ENCODE measurements at regions not wholly inside any gene's neighbourhood (a gene's known extent, or its start where the extent isn't known, plus 50 kb on each side); places are given as distances from the start of the nearest gene placed in this dataset.

DNA sequence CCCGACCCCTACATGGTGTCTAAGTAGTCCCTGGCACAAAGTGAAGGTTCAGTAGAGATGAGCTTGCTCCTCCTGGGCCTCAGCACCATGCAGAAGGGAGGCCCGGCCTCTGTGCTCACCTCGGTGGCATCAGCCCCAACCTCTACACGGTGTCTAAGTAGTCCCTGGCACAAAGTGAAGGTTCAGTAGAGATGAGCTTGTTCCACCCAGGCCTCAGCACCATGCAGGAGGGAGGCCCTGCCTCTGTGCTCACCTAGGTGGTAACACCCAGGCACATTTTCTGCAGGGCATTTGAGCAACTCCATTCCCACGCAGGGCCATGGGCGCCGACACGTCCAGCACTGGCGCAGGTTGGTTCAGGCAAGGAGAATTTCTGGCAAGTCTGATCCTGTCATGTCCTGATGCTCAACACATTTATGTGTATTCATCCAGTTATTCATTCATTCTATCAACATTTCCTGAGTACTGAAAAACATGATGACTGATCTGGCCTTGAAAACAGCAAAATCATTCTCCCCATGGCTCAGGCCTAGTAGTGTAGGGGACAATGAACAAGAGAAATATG is 408.2 kb upstream of the MYT1L start:
- DNase-seq (ENCODE audit: low spot score in 2 of 2) (no peak), ATAC-seq (replicated peaks; ENCODE audit: extremely low read depth, poor library complexity, severe bottlenecking) (no peak)
- H3K4me3 Mint-ChIP-seq = no peak overlapping the region
- no peak overlapping the region for H3K27ac Mint-ChIP-seq (ENCODE audit: low read depth)
- peaks cover 12% of the 10 kb centered on the region for H3K9me3 Mint-ChIP-seq
- H3K36me3 Mint-ChIP-seq (ENCODE audit: insufficient read depth) = no peaks in the 10 kb centered on the region
- H3K4me1 Mint-ChIP-seq = no peaks in the 10 kb centered on the region
- peaks cover 10% of the 10 kb centered on the region for H3K27me3 Mint-ChIP-seq

DNA sequence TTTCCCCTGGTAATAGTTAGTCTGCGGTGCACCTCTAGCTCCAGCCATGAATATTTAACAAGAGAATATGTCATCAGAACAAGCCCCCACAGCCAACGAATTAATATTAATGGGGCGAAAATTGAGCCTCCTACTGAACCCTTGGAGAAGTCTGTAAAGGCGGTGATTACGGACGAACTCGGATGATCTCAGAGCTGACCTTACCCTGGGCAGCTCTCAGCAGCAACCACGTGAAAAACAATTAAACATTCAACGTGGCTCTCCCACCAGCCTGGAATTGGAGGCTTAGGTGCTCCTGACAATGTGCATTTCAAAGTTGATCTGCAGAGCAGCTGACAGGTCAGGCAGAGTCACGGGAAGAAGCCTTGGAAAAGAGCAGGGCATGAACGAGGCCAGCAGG is 407.6 kb upstream of the MYT1L start:
- Mint-ChIP-seq H3K27ac (ENCODE audit: low read depth) (no peak overlapping the region), H3K4me1 (no peaks in the 10 kb centered on the region), H3K9me3 (peaks cover 12% of the 10 kb centered on the region), H3K4me3 (no peak overlapping the region), H3K36me3 (ENCODE audit: insufficient read depth) (no peaks in the 10 kb centered on the region), H3K27me3 (peaks cover 10% of the 10 kb centered on the region)
- ATAC-seq (replicated peaks; ENCODE audit: extremely low read depth, poor library complexity, severe bottlenecking) (no peak), DNase-seq (ENCODE audit: low spot score in 2 of 2) (no peak)

DNA sequence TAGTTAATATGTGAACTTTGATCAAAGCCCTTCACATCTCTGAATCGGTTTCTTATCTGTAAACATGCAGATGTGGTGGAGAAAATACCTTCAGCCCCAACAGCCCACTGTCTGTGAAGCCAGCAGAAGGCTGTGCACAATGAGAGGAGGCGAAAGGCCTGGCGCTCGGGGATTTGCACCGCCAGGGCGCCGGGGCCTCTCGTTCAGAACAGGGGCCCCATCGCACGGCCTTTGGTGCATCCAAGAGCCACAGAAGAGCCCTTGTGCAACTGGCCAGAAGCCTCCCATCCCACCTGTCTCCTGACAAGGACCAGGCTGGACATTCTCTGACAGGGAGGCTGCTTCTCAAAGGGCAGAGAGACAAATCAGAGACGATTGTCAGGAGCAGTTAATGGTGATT is 407.2 kb upstream of the MYT1L start:
- Mint-ChIP-seq H3K9me3 (peaks cover 12% of the 10 kb centered on the region), H3K4me1 (no peaks in the 10 kb centered on the region), H3K4me3 (no peak overlapping the region), H3K27me3 (peaks cover 10% of the 10 kb centered on the region), H3K36me3 (ENCODE audit: insufficient read depth) (no peaks in the 10 kb centered on the region), H3K27ac (ENCODE audit: low read depth) (no peak overlapping the region)
- DNase-seq (ENCODE audit: low spot score in 2 of 2) (no peak), ATAC-seq (replicated peaks; ENCODE audit: extremely low read depth, poor library complexity, severe bottlenecking) (no peak)

DNA sequence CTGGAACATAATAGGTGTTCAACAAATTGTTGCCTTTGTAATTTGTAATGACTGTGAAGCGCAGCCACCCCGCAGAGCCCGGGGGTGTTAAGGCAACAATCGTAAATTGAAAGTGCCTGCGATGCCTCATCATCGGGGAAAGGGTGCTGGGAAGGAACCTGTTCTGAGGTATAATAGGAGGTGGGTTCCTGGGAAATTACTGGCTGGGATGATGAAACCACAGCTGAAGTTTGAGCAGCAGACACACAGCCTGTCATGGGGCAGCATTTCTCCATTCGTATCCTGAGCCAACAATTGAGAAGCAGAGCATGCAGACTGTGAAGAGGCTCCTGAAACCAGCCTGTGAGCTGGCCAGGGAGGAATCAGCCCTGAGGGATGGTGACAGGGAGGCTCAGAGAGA is 404.0 kb upstream of the MYT1L start:
- Mint-ChIP-seq H3K36me3 (ENCODE audit: insufficient read depth) (no peaks in the 10 kb centered on the region), H3K27ac (ENCODE audit: low read depth) (no peak overlapping the region), H3K4me1 (no peaks in the 10 kb centered on the region), H3K27me3 (peaks cover 10% of the 10 kb centered on the region), H3K4me3 (no peak overlapping the region), H3K9me3 (peaks cover 6% of the 10 kb centered on the region)
- ATAC-seq (replicated peaks; ENCODE audit: extremely low read depth, poor library complexity, severe bottlenecking) (no peak), DNase-seq (ENCODE audit: low spot score in 2 of 2) (no peak)

DNA sequence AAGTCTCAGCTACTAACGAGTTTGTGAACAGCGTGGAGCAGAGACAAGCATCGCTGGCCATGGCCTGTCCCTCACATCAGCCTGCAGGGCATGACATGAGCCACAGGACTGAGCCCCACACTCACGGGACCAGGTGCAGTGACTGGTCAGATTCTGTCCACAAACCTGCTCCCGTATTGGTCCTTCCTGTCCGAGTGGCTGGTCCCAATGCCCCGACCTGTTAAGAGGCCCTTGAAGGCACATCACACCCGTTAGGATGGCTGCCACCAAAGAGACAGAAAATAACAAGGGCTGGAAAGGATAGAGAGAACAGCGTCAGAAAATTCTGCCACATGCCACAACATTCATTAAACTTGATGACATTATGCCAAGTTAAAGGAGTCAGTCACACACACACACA is 403.2 kb upstream of the MYT1L start:
- ATAC-seq (replicated peaks; ENCODE audit: extremely low read depth, poor library complexity, severe bottlenecking) = no peak

DNA sequence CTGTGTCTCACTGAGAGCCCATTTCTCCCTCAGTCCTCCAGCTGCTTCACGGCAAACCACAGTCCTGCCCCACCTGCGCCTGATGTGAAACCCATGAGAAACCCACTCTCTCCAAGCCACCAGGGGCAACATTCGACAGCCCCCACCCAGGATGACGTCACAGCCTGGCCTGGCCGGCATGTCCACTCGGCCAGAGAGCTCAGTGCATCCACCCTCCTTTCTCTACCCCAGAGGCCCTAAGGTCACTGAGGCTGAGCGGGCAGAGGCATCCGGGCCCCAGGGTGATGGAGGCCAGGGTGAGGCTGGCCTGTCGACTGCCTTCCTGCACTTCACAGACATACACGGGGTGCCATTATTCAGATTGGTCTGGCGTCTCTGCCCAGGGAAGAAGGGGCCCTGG is 402.7 kb upstream of the MYT1L start:
- peaks cover 10% of the 10 kb centered on the region for H3K27me3 Mint-ChIP-seq
- no peak overlapping the region for H3K27ac Mint-ChIP-seq (ENCODE audit: low read depth)
- H3K36me3 Mint-ChIP-seq (ENCODE audit: insufficient read depth) = no peaks in the 10 kb centered on the region
- DNase-seq (ENCODE audit: low spot score in 2 of 2) (no peak), ATAC-seq (replicated peaks; ENCODE audit: extremely low read depth, poor library complexity, severe bottlenecking) (no peak)
- no peaks in the 10 kb centered on the region for H3K4me1 Mint-ChIP-seq
- H3K4me3 Mint-ChIP-seq = no peak overlapping the region
- H3K9me3 Mint-ChIP-seq = no peaks in the 10 kb centered on the region

More for the DNA sequence above, 403.2 kb upstream of the MYT1L start:
- Mint-ChIP-seq H3K27me3 (peaks cover 10% of the 10 kb centered on the region), H3K4me1 (no peaks in the 10 kb centered on the region), H3K9me3 (no peaks in the 10 kb centered on the region), H3K27ac (ENCODE audit: low read depth) (no peak overlapping the region), H3K4me3 (no peak overlapping the region), H3K36me3 (ENCODE audit: insufficient read depth) (no peaks in the 10 kb centered on the region)
- no peak for DNase-seq (ENCODE audit: low spot score in 2 of 2)

DNA sequence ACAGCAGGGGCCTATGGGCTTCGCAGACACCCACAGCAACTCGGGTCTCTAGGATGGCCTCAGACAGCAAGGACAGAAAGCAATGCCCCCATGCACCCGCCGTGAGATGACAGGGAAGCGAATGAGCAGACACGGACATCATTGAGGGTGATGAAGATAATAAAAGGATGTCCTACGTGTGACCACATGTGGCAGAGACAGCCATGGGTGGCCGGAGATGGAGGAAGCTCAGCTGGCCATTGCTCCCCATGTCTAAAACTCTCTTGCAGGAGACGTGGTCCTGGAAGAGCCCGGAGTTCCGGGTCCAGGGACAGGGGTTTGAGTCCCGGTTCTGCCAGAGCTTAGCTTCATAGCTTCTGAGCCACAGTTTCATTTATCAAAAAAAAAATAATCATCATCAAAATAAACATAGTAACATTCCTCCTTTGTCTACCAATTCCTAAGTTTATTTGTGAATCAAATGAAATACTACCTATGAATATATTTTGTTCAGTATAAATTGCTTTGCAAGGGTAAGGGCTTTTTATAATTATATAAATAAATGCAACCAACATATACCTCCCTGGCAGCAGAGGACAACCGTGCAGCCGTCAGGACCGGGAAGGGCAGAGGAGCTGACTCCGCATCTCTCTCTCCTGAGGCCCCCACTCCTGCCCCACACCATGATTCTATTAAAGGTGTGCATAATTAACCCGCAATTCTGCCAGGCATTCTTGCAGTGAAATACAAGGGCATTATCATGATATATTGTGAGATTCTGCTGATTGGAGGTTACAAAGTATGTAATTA is 401.4 kb upstream of the MYT1L start:
- H3K27ac Mint-ChIP-seq (ENCODE audit: low read depth) = no peak overlapping the region
- H3K4me1 Mint-ChIP-seq = no peaks in the 10 kb centered on the region
- no peak for DNase-seq (ENCODE audit: low spot score in 2 of 2)

DNA sequence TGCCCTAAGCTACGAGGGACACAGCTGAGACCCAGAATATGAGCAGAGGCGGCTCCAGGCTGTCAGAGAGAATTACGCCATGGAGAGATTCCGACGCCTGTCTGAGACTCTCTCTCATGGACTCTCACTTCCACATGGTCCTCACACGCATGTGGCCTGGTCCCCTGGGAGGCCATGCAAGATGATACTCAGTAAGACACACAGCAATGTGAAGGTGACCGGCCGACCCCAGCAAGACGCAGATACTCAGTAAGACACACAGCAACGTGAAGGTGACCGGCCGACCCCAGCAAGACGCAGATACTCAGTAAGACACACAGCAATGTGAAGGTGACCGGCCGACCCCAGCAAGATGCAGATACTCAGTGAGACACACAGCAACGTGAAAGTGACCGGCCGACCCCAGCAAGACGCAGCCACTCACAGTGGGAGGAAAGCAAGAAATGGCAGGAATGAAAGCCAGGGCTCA is 400.8 kb upstream of the MYT1L start:
- ATAC-seq (replicated peaks; ENCODE audit: extremely low read depth, poor library complexity, severe bottlenecking) (no peak), DNase-seq (ENCODE audit: low spot score in 2 of 2) (no peak)
- Mint-ChIP-seq H3K27me3 (peaks cover 10% of the 10 kb centered on the region), H3K4me1 (no peaks in the 10 kb centered on the region), H3K9me3 (no peaks in the 10 kb centered on the region), H3K4me3 (no peak overlapping the region), H3K27ac (ENCODE audit: low read depth) (no peak overlapping the region), H3K36me3 (ENCODE audit: insufficient read depth) (no peaks in the 10 kb centered on the region)

More for the DNA sequence above, 401.4 kb upstream of the MYT1L start:
- peaks cover 10% of the 10 kb centered on the region for H3K27me3 Mint-ChIP-seq
- no peak overlapping the region for H3K4me3 Mint-ChIP-seq
- H3K36me3 Mint-ChIP-seq (ENCODE audit: insufficient read depth) = no peaks in the 10 kb centered on the region
- no peaks in the 10 kb centered on the region for H3K9me3 Mint-ChIP-seq
- no peak for ATAC-seq (replicated peaks; ENCODE audit: extremely low read depth, poor library complexity, severe bottlenecking)

DNA sequence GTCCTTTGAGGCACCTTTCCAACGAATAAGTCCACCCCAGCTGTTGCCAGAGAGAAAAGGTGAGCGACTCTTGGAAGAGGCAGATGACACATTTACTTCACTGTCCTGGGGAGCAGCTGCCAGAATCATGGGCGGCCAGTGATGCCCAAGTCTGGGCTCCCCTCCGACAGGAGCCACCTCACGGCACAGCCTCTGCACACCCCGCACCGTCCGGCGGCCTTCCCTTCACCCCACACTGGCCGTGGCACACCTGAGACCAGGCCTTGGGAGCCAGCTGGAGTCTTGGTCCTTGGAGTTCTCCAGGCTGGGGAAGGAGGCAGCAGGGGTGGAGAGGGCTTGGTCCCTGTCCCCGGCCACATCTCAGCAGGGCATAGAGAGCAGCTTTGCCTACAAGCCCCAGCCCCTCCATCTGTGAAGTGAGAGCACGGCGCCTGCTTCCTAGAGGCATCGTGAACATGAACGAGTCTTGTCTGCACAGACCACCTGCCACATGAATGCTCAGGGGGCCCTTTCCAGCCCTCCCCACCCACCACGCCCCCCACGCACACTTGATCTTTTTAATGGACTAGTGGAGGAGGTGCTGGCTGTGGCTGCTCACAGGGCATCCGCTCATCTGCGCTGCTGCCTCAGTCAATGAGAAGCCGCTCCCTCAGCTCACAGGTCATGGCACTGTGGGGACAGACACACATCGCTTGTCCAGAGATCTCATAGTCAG is 400.2 kb upstream of the MYT1L start:
- H3K27ac Mint-ChIP-seq (ENCODE audit: low read depth) = no peak overlapping the region
- ATAC-seq (replicated peaks; ENCODE audit: extremely low read depth, poor library complexity, severe bottlenecking) (no peak), DNase-seq (ENCODE audit: low spot score in 2 of 2) (no peak)
- H3K9me3 Mint-ChIP-seq = no peaks in the 10 kb centered on the region
- H3K4me3 Mint-ChIP-seq = no peak overlapping the region
- H3K4me1 Mint-ChIP-seq = no peaks in the 10 kb centered on the region
- peaks cover 10% of the 10 kb centered on the region for H3K27me3 Mint-ChIP-seq
- H3K36me3 Mint-ChIP-seq (ENCODE audit: insufficient read depth) = no peaks in the 10 kb centered on the region

DNA sequence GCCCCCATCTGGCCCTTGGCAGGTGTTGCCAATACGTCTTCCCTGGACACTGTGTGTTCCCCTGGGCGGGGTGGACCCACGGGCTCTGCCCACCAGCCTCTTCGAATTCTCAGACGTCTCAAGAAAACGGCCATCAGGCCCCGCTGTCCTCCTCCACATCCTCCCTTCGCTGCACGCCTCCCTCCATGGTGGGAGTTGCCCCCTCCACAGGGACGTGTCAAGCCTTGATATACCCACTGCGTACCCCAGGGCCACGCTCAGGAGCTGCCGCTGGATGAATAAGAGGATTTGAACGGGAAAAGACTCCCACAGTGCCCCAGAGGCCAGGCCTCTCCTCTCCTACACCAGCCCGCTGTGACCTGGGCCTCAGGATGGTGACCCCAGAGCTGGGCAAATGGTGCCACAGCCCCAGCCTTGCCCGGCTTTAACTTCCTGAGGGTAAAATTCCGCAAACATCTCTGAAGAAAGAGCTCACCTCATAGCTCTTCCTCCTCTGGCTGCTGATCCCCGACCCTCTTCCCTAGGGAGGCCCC is 399.3 kb upstream of the MYT1L start:
- DNase-seq (ENCODE audit: low spot score in 2 of 2) = no peak
- H3K4me1 Mint-ChIP-seq = no peaks in the 10 kb centered on the region
- no peaks in the 10 kb centered on the region for H3K9me3 Mint-ChIP-seq
- peaks cover 7% of the 10 kb centered on the region for H3K27me3 Mint-ChIP-seq
- ATAC-seq (replicated peaks; ENCODE audit: extremely low read depth, poor library complexity, severe bottlenecking) = no peak
- H3K4me3 Mint-ChIP-seq = no peak overlapping the region
- no peaks in the 10 kb centered on the region for H3K36me3 Mint-ChIP-seq (ENCODE audit: insufficient read depth)
- H3K27ac Mint-ChIP-seq (ENCODE audit: low read depth) = no peak overlapping the region

DNA sequence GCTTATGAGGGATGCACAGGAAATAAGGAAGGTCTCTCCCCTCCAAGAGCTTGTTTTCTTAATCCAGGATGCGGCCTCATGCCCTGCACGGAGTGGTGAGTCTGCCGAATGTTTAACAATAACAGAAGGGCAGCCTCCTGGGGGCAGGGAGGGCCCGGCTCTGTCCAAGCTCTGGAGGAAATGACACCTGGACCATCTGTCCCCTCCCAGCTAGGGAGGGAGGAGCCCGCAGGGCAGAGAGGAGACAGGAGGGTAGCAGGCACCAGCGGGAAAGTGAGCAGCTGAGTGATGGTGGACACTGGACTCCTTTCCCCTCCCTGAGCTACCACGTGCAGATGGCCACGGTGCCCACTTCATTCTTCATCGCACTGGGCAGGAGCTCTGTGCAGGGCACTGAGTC is 398.2 kb upstream of the MYT1L start:
- Mint-ChIP-seq H3K27ac (ENCODE audit: low read depth) (no peak overlapping the region), H3K4me3 (no peak overlapping the region), H3K27me3 (no peaks in the 10 kb centered on the region), H3K36me3 (ENCODE audit: insufficient read depth) (no peaks in the 10 kb centered on the region), H3K4me1 (no peaks in the 10 kb centered on the region), H3K9me3 (no peaks in the 10 kb centered on the region)
- no peak for ATAC-seq (replicated peaks; ENCODE audit: extremely low read depth, poor library complexity, severe bottlenecking)
- DNase-seq (ENCODE audit: low spot score in 2 of 2) = no peak

DNA sequence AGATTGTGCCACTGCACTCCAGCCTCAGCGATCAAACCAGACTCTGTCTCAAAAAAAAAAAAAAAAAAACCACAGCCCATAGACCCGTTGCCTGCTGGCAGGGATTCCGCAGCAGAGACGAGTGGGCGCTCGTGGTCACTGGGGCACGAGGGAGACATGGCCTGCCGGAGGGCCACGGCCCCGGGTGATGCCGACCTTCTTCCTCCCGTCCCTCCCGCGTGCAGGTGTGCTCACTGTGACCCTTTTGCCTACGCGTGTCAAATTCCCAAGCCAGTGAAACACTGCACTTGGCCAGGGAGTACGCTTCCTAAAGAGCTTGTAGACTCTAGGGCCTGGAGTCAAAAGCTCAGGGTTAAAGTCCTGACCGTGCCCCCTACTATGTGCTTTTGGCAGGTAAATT is 397.6 kb upstream of the MYT1L start:
- no peaks in the 10 kb centered on the region for H3K4me1 Mint-ChIP-seq
- H3K4me3 Mint-ChIP-seq = no peak overlapping the region
- ATAC-seq (replicated peaks; ENCODE audit: extremely low read depth, poor library complexity, severe bottlenecking) (no peak), DNase-seq (ENCODE audit: low spot score in 2 of 2) (no peak)
- H3K27me3 Mint-ChIP-seq = no peaks in the 10 kb centered on the region
- H3K36me3 Mint-ChIP-seq (ENCODE audit: insufficient read depth) = no peaks in the 10 kb centered on the region
- H3K27ac Mint-ChIP-seq (ENCODE audit: low read depth) = no peak overlapping the region
- H3K9me3 Mint-ChIP-seq = no peaks in the 10 kb centered on the region
